ENCODE measurements at regions not wholly inside any gene's neighbourhood (a gene's known extent, or its start where the extent isn't known, plus 50 kb on each side); places are given as distances from the start of the nearest gene placed in this dataset.
"Not testable (repeated sequence)": the region's sequence is repeated elsewhere in the genome, so short reads cannot be mapped to it uniquely, and the experiment has no call there.

DNA sequence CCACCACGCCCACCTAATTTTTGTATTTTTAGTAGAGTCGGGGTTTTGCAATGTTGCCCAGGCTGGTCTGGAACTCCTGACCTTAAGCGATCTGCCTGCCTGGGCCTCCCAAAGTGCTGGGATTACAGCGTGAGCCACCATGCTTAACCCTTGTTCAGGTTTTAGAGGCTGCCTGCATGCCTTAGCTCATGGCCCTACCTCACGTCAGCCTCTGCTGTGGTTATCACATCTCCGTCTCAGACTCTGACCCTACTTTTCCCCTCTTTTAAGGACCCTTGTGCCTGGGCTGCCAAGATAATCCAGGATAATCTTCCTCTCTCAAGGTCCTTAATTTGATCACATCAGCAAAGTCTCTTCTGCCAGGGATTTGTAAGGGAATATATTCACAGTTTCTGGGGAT is 98.2 kb upstream of the PMAIP1 start:
- no peak for DNase-seq (ENCODE audit: low read depth in 3 of 3, low spot score in 1 of 3)

DNA sequence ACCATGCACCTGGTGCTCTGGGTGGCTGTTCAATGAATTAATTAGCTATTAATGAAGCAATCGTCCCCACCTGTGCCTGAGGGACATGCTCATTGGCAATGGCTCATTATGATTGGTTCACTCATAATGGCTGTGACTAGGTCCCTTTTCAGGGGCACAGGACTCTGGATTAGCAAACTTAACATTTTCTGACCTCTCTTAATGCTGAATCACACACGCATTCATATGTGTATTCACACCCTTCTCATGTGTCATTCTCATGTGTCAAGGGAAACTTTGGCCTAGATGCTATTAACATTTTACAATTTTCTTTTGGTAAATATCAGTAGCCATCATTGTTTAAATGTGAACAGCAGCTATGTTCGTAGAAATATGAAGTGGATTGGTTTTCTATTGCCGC is 98.9 kb upstream of the PMAIP1 start:
- no peak for DNase-seq (ENCODE audit: low read depth in 3 of 3, low spot score in 1 of 3)

DNA sequence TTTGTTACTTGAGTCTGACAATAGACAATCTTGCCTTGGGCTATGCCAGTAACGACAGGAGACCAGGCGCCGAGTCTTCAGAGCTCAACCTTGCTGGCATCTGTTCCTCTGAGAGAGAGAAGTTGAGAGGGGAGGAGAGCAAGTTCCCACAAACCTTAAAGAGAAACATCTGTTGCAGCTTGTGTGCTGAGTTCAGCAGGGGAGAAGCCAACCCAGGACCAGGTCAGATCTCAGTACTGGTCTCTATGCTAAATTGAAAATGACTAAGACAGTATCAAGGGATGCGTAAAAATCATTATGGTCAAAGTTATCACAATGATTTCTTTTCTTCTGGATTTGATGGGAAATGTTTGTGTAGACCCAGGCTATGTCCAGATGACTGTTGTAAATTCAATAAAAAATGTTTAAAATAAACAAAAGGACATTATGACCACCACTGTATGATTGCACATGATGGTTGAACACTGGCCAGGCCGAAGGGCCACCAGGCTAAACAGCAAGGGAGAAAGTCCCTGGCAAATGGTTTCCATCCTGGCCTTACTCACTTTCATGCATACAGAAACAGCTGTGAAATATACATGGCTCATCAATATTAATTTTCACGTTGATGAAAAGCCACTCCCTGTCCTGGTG is 100.3 kb upstream of the PMAIP1 start:
- no peak for DNase-seq (ENCODE audit: low read depth in 3 of 3, low spot score in 1 of 3)

DNA sequence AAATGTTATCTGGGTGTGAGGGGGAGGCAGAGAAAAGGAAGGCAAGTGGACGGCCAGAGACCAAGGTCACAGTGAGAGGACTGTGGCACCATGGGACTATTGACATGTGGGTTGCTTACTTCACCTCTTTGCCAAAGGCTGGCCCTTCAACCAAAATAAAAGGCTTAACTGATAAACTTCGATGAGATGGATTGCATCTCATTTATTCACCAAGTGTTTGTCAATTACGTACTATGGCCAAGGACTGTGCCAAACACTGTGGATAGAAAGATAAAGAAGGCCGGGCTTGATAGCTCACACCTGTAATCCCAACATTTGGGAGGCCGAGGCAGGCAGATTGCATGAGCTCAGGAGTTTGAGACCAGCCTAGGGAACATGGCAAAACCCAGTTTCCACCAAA is 98.7 kb upstream of the CCBE1 start:
- DNase-seq (ENCODE audit: low read depth in 3 of 3, low spot score in 1 of 3): no peak

DNA sequence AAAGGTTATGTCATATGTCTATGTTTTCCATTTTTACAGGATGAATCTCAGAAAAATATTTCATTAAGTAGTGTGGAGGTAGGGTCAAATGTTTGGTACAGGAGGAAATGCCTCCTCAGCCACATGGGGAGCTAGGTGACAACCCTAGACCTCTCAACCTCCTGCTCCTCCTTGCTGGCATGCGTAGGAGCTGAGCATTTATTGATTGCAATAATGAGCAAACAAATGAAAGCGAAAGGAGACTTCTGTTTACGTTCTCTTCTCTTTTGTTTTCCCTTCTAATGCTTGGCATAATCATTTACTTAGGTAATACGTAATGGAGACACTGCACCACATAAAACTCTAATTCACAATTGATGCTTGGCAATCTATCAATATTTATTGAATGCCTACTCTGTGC is 95.1 kb upstream of the CCBE1 start:
- DNase-seq (ENCODE audit: low read depth in 3 of 3, low spot score in 1 of 3): no peak

DNA sequence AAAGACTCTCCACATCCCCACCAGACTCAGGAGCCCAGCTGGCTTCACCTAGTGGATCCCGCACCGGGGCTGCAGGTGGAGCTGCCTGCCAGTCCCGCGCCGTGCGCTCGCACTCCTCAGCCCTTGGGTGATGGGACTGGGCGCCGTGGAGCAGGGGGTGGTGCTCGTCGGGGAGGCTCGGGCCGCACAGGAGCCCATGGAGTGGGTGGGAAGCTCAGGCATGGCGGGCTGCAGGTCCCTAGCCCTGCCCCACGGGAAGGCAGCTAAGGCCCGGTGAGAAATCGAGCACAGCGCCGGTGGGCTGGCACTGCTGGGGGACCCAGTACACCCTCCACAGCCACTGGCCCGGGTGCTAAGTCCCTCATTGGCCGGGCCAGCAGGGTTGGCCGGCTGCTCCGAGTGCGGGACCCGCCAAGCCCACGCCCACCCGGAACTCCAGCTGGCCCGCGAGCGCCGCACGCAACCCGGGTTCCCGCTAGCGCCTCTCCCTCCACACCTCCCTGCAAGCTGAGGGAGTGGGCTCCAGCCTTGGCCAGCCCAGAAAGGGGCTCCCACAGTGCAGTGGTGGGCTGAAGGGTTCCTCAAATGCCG is 93.2 kb upstream of the CCBE1 start:
- not testable (repeated sequence) for DNase-seq (ENCODE audit: low read depth in 3 of 3, low spot score in 1 of 3)

DNA sequence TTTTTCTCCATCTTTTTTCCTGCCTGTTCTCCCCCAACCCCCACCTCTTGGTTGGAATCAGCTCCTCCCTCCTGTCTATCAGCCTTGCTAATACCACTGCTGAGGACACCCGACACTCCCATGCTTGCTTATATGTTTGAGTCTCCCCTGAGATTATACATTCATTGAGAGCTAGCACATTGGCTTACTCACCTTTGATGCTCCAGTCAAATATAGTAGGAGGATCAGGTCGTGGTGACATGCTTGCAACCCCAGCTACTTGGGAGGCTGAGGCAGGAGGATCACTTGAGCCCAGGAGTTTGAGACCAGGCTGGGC is 91.5 kb upstream of the CCBE1 start:
- DNase-seq (ENCODE audit: low read depth in 3 of 3, low spot score in 1 of 3): no peak

DNA sequence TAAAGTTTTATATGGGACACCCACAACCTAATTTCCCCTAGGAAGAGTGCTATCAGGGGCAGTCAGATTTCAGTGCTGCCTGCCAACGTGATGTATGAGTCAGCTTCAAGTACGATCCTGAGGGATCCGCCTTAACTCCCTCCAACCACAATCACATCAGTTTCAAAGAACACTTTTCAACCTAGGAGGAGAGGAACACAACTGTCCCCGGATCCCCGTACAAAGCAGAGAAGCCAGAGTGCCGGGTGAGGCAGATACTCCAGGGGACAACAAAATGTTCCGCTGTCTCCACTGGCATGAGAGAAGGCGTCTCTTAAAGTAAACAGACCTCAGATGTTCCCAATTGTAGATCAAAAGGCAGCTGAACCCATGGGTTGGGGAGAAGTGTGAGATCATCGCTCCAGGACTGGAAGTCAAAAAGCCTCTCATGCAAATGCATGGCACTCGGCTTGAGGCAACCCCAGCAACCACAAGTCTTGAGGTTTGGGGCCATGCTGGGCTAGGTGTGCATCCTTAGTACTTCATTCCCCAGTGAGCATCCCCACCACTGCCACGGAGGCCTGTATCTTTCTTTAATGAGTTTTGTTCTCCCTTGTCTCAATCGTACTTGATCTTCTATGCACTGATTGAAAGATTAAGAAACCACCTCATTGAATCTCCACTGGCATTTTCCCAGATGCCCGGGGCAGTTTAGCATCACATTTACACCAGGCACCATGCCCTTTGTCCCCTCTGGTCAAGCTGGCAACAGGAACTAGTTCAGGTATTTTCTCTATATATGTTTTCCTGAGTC is 91.0 kb upstream of the CCBE1 start:
- no peak for DNase-seq (ENCODE audit: low read depth in 3 of 3, low spot score in 1 of 3)

DNA sequence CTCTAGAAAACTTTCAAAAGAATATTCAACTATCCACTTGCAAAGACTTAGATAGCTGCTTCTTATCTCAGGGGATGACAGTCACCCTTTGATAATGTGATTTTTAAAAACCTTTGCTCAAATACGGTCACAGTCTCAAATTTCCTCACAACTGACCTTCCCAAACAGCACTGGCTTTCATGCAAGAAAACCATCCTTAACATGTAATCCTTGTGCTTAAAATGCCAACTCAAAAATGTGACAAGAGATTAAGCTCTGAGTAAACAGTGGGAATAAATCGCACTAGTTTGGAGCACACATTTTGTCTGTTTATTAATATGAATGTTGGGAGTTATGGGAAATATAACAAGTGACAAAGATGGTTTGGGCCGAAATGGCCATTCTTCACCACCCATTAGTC is 87.5 kb upstream of the CCBE1 start:
- DNase-seq (ENCODE audit: low read depth in 3 of 3, low spot score in 1 of 3): no peak

DNA sequence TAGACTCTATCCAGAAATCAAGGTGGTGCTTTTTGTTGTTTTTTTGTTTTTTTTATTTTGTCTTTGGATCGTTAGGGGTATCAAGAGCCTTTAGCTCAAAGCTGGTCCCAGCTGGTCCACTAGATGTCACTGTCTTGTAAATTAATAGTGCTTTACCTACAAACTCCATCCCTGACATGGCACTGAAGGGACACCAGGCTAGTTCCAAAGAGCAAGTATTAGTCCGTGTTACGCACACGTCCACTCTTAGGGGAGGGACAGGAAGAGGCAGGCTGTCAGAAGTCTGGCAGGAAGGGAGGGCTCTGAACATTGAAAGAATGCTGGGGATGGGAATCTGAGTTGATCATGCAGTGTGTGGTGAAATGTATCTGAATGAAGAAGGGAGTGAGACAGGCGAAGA is 85.9 kb upstream of the CCBE1 start:
- no peak for DNase-seq (ENCODE audit: low read depth in 3 of 3, low spot score in 1 of 3)

DNA sequence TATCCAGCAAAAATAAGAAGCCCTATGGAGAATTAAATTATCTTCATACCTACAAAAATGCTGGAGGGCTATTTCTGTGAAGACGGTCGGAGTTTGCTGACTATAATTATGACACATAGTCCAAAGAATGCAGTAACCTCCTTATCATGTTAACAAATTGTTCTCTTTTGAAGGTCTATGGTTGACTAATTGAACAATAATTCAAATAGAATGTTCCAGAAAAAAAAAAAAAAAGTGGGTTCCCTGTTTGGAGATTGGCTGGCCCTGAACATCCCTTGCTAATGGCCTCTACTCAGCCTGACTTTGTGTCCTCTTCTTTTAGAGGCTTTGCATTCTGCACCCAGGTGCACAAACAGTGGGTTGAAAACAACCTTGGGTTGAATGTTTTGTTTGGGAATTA is 82.8 kb upstream of the CCBE1 start:
- no peak for DNase-seq (ENCODE audit: low read depth in 3 of 3, low spot score in 1 of 3)

DNA sequence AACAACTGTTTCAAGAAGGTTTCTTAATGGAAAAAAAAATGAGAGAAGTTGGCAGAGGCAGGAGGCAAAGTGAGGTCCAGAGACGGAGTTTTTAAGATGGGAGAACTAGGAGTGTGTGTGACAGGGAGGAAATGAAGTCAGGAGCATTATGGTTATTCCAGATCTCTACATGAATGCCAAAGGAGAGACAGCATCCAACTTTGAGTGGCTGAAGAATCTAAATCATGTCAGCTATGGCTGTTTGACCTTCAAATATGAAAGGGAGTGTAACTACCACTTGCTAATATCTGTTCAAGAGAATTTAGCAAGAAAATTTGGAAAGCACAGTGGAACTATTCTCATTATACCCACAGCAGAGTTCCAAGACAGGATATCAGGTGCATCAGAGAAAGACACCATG is 81.2 kb upstream of the CCBE1 start:
- DNase-seq (ENCODE audit: low read depth in 3 of 3, low spot score in 1 of 3): no peak

DNA sequence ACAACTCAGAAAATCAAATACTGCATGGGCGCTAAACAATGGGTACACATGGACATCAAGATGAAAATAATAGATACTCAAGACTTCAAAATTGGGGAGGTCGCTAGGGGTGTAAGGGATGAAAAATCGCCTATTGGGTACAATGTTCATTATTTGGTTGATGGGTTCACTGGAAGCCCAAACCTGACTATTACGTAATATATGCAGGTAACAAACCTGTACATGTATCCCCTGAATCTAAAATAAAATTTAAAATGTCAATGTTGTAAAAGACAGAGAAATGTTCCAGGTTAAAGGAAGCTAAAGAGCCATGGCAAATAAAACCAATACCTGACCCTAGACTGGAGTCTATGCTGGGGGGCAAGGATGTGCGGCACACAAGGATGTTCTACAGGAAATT is 80.4 kb upstream of the CCBE1 start:
- DNase-seq (ENCODE audit: low read depth in 3 of 3, low spot score in 1 of 3): no peak

DNA sequence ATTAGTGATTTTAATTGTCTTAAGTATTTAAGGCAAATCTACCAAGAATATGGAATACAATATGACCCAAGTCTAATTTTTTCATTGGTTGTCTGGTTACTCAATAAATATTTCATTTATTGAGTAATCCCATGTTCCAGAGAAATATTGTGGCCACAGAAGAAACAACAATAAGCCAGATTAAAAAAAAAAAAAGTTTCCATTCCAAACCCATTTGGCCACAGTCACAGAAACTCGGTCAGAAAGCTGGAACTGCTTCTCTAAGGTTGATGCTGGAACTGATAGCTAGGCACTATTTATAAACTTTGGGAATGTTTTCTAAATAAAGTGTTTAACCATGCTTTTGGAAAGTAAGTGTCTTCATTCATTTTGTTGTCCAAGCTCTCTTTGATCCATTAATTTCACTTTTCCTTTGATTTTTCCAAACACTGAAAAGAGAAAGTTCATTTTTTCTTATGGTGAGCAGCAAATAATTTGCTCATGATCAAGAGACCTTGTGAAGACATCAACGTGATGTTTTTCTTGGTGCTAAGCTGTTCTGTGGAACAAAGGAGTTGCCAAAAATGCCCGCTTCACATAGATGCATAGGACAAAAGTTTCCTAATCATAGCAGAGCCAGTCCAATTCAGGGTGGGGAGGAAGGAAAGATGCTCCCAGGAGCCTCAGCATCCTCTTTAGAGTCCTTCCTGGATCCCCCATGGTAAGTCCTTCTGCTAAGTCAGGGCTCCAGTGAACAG is 72.1 kb upstream of the CCBE1 start:
- no peak for DNase-seq (ENCODE audit: low read depth in 3 of 3, low spot score in 1 of 3)

DNA sequence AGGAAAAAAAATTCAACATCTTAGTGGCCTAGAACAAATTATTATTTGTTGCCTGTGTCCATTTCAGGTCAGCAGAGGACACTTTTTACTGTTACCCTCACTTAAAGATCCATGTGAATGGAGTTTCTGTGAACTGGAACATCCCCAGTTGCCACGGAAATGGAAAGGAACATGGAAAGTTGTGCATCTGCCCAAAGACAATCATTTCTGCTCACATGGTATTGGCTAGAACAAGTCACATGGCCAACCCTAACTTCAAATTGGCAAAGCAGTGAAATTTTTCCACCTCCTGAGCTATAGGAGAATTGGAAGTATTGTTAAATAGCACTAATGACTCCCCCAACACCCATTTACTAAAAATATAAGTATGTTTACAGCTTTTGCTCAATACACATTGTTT is 71.2 kb upstream of the CCBE1 start:
- DNase-seq (ENCODE audit: low read depth in 3 of 3, low spot score in 1 of 3): no peak

DNA sequence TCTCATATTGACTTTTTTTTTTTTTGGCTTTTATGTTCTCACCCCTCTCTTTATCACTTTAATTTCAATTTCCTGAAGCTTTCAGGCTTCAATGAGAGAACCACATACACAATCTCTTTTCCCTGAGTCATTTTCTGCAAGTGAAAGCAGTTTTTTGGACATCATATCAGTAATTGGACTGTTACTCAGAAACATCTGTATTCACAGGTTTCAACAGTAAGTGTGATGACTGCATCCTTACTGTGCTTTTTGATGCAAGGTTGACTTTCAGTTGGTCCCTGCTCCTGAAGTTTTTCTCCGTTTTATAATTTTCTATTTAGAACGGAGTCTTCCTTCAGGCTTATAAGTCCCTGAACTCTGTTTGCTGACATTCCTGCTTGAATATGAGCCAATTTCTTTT is 70.5 kb upstream of the CCBE1 start:
- no peak for DNase-seq (ENCODE audit: low read depth in 3 of 3, low spot score in 1 of 3)

DNA sequence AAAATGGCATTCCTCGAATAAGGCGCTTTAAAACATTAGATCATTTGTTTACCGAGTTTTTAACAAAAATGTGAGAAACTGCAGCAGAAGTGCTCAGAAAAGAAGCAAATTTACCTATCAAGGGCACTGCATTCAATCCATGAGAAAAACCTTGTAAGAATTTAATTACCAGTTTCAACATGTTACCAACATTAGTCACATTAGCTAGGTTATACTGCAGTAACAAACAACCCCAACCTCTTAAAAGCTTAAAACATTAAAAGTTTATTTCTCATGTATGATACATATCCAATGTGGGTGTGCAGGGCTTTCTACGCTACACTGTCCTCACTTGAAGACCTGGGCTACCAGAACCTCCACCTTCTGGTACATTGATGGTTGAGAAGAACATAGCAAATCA is 68.1 kb upstream of the CCBE1 start:
- no peak for DNase-seq (ENCODE audit: low read depth in 3 of 3, low spot score in 1 of 3)

DNA sequence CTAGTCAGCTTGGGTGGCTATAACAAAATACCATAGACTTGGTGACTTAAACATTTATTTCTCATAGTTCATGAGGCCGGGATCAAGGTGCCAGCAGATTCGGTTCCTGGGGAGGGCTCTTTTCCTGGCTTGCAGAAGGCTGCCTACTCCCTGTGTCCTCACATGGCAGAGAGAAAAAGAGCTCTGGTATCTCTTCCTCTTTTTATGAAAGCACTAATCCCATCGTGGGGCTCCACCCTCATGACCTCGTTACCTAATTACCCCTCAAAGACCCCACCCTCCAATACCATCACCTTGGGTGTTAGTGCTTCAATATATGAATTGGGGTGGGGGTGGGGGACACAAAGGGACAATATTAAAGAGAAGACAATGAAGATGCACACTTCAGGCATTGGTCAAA is 67.1 kb upstream of the CCBE1 start:
- DNase-seq (ENCODE audit: low read depth in 3 of 3, low spot score in 1 of 3): no peak

DNA sequence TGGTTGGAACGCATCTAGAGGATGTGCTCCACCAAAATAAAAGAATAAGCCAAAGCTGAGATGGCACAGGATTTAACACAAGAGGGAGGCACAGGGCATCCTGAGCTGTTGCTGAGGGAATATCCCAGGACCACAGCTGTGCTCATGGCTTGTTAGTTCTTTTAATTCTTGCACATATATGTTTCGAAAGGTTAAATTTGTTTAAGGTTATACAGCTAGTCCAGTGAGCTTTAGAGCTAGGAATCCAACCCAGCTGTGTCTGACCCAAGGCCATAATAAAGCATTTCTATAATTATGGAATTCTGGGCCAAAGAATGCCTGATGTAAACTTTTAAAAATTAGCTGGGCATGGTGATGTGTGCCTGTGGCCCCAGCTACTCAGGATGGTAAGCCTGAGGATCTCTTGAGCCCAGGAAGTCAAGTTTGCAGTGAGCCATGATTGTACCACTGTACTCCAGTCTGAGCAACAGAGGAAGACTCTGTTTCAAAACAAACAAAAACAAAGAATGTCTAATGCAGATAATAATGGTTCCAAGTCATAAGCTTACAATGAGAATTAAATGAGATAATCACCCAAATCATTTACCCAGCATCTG is 66.4 kb upstream of the CCBE1 start:
- DNase-seq (ENCODE audit: low read depth in 3 of 3, low spot score in 1 of 3): no peak

DNA sequence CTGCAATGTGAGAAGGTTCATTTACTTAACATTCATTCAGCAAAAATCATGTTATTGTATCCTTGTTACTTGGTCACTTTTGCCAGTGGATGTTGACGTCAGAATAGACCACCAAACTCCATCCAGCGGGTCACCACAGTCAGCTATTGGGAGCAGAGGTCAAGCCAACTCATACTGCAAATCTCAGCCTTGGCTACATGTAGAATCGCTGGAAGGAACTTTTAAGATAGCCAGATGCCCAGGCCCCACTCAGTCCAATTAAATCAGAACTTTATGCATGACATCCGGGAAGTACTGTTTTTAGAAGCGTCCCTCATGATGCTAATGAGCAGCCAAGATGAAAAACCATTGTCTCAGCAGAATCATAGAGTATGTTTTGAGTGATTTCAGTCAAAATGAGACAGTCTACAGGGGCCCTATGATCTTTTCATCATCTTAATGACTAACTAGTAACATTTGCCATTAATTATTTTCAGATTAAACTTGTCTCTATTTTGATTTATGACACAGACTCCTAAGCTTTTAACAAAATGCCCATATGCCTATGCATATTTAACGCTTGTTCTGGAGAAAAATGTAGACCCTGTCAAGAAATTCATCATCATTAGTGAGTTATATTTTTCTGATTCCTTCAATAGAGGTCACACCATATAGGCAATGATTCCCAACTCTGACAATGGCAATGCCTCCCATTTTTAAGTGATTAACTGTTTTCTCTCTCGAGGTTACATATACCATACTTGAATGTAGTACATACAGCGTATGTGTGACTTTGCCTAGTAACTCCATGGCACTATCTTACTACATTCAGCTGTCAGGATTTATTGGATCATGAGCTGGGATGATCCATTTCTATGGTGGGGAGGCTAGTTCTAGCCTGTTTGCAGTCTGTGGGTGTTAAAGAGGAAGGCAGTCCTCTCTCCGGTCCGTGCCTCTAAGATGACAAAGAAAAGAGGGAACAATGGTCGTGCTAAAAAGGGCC is 63.7 kb upstream of the CCBE1 start:
- no peak for DNase-seq (ENCODE audit: low read depth in 3 of 3, low spot score in 1 of 3)

DNA sequence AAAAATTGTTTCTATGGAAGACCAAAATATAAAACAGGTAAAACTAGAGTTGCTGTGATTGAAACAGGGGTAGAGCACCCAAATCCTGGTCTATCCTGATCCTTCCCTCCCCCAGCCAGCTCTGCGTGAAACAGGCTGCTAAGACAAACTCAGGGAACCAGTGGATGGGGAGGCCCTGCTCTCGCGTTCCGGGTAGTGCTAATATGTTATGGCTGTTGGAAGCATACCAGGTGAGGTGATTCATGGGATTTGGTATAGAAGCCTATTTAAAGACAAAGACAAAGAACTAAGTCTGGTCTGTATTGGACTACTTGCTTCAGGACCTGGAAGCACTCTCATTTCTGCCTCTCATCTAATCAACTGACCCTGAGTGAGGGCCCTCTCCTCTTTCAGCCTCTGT is 63.0 kb upstream of the CCBE1 start:
- no peak for DNase-seq (ENCODE audit: low read depth in 3 of 3, low spot score in 1 of 3)
